ENCODE measurements at regions not wholly inside any gene's neighbourhood (a gene's known extent, or its start where the extent isn't known, plus 50 kb on each side); places are given as distances from the start of the nearest gene placed in this dataset.

- DNase-seq (ENCODE audit: low read depth): no peak
- TF ChIP-seq CTCF (IDR thresholded peaks at IDR 0.05; ENCODE audit: insufficient read depth, low read depth, low read length, missing control alignments): no peak
- H3K4me3 ChIP-seq (ENCODE audit: low read length): no peak overlapping the region
These were observed 53.6 kb upstream of the EPCAM start for GRCh38 chr2:47315475-47315874.

DNA sequence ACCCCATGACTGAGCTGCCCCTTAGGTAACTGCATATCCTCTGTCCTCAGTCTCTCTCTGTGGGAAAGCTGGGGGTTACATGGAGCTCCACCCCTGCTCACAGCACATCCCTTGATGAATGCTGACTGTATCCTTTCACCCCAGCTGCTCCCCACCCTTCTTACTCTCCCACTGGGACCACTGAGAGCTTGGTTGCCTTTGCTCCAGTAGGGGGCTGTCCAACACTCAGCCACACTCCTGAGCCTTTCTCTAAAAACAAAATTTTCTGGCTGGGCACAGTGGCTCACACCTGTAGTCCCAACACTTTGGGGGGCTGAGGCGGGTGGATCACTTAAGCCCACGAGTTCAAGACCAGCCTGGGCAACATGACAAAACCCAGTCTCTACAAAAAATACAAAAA lies 55.4 kb upstream of the EPCAM start:
- no peak overlapping the region for H3K4me3 ChIP-seq (ENCODE audit: low read length)
- no peak for TF ChIP-seq CTCF (IDR thresholded peaks at IDR 0.05; ENCODE audit: insufficient read depth, low read depth, low read length, missing control alignments)
- DNase-seq (ENCODE audit: low read depth): no peak

DNA sequence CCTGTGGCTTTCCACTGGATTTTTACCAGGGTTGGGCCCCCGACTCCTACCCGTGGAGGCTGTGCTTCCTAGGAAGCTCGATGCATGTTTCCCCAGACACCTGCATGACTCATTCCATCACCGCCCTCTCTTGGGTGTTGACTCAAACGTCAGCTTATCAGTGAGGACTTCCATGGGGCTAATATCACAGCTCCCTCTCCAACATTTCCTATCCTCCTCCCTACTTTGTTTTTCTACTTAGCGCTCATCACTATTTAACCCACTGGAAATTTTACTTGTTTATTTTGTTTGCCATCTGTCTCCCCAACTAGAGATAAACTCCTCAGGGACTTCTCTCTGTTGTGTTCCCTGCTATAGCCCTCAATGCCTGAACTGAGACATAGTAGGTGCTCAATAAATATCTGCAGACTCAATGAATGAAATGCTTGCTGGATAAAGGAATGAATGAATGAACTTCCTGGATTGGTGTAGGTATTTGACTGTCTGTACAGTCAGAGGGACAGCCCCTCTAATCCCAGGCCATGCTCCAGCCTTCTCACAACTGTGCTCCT lies 55.9 kb upstream of the EPCAM start:
- peak; percentile 90 for DNase-seq (ENCODE audit: low read depth)
- peak; percentile 18 for TF ChIP-seq CTCF (IDR thresholded peaks at IDR 0.05; ENCODE audit: insufficient read depth, low read depth, low read length, missing control alignments)
- H3K4me3 ChIP-seq (ENCODE audit: low read length): no peak overlapping the region

- no peak for TF ChIP-seq CTCF (IDR thresholded peaks at IDR 0.05; ENCODE audit: insufficient read depth, low read depth, low read length, missing control alignments)
- peak; percentile 70 for DNase-seq (ENCODE audit: low read depth)
- no peak overlapping the region for H3K4me3 ChIP-seq (ENCODE audit: low read length)
These were observed 56.6 kb upstream of the EPCAM start for GRCh38 chr2:47312491-47312850.

DNA sequence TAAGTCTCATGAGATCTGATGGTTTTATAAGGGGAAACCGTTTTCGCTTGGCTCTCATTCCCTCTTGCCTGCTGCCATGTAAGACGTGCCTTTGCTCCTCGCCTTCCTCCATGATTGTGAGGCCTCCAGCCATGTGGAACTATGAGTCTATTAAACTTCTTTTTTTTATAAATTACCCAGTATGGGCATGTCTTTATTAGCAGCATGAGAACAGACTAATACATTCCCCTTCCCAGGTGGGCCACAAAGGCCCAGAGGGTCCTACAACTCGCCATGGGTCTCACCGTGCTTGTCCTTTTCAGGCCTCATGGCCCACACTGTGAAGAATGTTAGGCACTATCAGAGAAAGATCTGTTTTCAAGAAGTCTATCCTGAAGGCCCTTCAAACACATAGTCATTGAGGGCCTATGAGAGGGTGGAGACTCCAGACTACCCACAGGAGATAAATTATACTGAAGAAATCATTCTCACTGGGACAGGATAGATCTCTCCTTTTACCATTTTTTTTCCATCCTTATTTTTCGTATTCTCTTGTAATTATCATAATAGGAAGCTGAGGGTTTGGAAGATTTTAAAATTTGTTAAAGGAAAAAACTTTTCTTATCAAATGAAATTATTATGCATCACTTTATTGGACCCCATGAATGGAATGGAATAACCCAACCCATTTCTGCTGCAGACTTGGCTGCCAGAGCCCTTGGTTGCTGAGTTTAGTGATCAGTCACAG lies 57.2 kb upstream of the EPCAM start:
- H3K4me3 ChIP-seq (ENCODE audit: low read length): no peak overlapping the region
- no peak for DNase-seq (ENCODE audit: low read depth)
- no peak for TF ChIP-seq CTCF (IDR thresholded peaks at IDR 0.05; ENCODE audit: insufficient read depth, low read depth, low read length, missing control alignments)

GRCh38 chr2:47310801-47311560 lies 58.1 kb upstream of the EPCAM start:
- no peak overlapping the region for H3K4me3 ChIP-seq (ENCODE audit: low read length)
- TF ChIP-seq CTCF (IDR thresholded peaks at IDR 0.05; ENCODE audit: insufficient read depth, low read depth, low read length, missing control alignments): no peak
- peak; percentile 19 for DNase-seq (ENCODE audit: low read depth)

All from epithelial cell of esophagus (primary cell).